ENCODE measurements at regions not wholly inside any gene's neighbourhood (a gene's known extent, or its start where the extent isn't known, plus 50 kb on each side); places are given as distances from the start of the nearest gene placed in this dataset.

DNA sequence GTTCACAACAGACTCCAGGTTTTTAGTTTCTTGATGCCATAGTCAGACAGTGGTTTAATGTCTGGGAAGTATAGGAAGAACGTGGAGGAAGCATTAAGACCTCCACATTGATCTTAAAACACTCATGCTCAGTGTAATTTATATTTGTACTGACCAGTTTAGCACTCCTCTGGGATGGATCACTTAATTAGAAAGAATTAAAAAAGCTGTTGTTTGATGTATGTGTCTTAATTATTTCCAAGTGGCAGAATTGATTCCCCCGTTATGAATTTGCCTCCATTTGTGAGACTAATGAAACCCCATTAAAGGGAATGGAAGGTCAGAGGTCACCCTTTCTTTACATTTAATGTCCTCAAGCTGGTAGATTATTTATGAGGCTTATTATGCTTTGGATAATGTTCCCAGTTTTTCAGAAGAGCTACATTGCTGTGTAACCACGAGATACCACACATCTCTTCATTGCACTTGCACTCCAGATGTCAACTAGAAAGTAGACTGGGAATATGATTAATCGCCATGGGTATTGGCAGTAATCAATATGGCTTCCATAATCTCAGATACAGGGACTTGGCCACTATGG is 270.0 kb upstream of the JAG1 start:
- Histone ChIP-seq H3K9ac (ENCODE audit: low read depth, low read length, poor library complexity, severe bottlenecking) (no peak overlapping the region), H4K20me1 (ENCODE audit: insufficient read depth, low read length, poor library complexity, severe bottlenecking) (no peaks in the 10 kb centered on the region), H3K9me3 (ENCODE audit: insufficient read depth, low read depth, low read length) (no peaks in the 10 kb centered on the region), H3F3A (ENCODE audit: low read depth) (no peaks in the 10 kb centered on the region), H3K4me2 (ENCODE audit: low read depth, low read length, poor library complexity, severe bottlenecking) (no peak overlapping the region), H3K27me3 (ENCODE audit: insufficient read depth, low read length, poor library complexity, severe bottlenecking) (no peaks in the 10 kb centered on the region), H2AFZ (ENCODE audit: low read length) (no peak overlapping the region), H3K79me2 (ENCODE audit: insufficient read depth, low read length) (no peaks in the 10 kb centered on the region), H3K4me1 (ENCODE audit: insufficient read depth, low read length, poor library complexity, severe bottlenecking) (no peaks in the 10 kb centered on the region), H3K9me2 (replicated peaks; ENCODE audit: low read depth, low read length) (no peaks in the 10 kb centered on the region), H3K36me3 (ENCODE audit: insufficient read depth, low read length) (no peaks in the 10 kb centered on the region), H3K4me3 (ENCODE audit: low read length, poor library complexity, severe bottlenecking) (no peak overlapping the region)
- TF ChIP-seq EZH2phosphoT487 (IDR thresholded peaks at IDR 0.05; ENCODE audit: borderline replicate concordance): no peak
- TF ChIP-seq, protein P1, sequence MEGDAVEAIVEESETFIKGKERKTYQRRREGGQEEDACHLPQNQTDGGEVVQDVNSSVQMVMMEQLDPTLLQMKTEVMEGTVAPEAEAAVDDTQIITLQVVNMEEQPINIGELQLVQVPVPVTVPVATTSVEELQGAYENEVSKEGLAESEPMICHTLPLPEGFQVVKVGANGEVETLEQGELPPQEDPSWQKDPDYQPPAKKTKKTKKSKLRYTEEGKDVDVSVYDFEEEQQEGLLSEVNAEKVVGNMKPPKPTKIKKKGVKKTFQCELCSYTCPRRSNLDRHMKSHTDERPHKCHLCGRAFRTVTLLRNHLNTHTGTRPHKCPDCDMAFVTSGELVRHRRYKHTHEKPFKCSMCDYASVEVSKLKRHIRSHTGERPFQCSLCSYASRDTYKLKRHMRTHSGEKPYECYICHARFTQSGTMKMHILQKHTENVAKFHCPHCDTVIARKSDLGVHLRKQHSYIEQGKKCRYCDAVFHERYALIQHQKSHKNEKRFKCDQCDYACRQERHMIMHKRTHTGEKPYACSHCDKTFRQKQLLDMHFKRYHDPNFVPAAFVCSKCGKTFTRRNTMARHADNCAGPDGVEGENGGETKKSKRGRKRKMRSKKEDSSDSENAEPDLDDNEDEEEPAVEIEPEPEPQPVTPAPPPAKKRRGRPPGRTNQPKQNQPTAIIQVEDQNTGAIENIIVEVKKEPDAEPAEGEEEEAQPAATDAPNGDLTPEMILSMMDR (conservative IDR thresholded peaks at IDR 0.05; ENCODE audit: low read length): no peak

DNA sequence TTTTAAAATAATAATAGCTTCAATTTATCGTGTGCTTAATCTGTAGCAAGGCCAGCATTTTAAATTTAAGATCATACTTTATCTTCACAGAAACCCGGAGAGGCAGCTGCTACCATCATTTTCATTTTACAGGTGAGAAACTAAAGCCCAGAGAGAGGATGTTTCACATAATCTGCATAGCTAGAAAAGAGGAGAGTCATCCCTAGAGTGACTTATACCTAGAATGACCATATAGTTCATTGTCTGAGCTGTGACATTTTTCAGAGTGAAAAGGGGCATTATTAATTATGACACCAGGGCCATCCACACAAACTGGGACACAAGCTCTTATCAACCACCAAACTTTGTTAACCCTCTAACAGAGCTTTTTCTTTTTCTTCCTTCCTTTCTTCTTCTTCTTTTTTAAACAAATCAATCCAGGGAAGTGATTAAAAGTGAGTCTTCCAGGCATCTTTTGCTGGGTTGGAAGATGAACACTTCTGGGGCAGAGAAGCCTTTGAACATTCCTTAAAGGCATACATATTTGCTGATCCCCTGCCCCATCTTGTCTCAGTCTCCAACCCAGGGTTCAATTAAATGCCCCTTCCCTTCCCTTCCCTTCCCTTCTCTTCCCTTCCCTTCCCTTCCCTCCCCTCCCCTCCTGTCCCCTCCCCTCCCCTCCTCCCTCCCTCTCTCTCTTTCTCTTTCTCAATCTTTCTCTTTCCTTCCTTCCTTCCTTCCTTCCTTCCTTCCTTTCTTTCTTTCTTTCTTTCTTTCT is 272.5 kb upstream of the JAG1 start:
- H2AFZ ChIP-seq (ENCODE audit: low read length): no peak overlapping the region
- H3F3A ChIP-seq (ENCODE audit: low read depth): no peaks in the 10 kb centered on the region
- H3K4me2 ChIP-seq (ENCODE audit: low read depth, low read length, poor library complexity, severe bottlenecking): no peak overlapping the region
- no peak overlapping the region for H3K9ac ChIP-seq (ENCODE audit: low read depth, low read length, poor library complexity, severe bottlenecking)
- no peak for TF ChIP-seq EZH2phosphoT487 (IDR thresholded peaks at IDR 0.05; ENCODE audit: borderline replicate concordance)
- TF ChIP-seq, protein P1 (conservative IDR thresholded peaks at IDR 0.05; ENCODE audit: low read length): no peak
- H3K27me3 ChIP-seq (ENCODE audit: insufficient read depth, low read length, poor library complexity, severe bottlenecking): no peaks in the 10 kb centered on the region
- no peaks in the 10 kb centered on the region for H3K36me3 ChIP-seq (ENCODE audit: insufficient read depth, low read length)
- H3K9me2 ChIP-seq (replicated peaks; ENCODE audit: low read depth, low read length): no peaks in the 10 kb centered on the region
- H3K4me3 ChIP-seq (ENCODE audit: low read length, poor library complexity, severe bottlenecking): no peak overlapping the region
- no peaks in the 10 kb centered on the region for H3K4me1 ChIP-seq (ENCODE audit: insufficient read depth, low read length, poor library complexity, severe bottlenecking)
- no peaks in the 10 kb centered on the region for H3K79me2 ChIP-seq (ENCODE audit: insufficient read depth, low read length)
- H3K9me3 ChIP-seq (ENCODE audit: insufficient read depth, low read depth, low read length): no peaks in the 10 kb centered on the region
- H4K20me1 ChIP-seq (ENCODE audit: insufficient read depth, low read length, poor library complexity, severe bottlenecking): no peaks in the 10 kb centered on the region

DNA sequence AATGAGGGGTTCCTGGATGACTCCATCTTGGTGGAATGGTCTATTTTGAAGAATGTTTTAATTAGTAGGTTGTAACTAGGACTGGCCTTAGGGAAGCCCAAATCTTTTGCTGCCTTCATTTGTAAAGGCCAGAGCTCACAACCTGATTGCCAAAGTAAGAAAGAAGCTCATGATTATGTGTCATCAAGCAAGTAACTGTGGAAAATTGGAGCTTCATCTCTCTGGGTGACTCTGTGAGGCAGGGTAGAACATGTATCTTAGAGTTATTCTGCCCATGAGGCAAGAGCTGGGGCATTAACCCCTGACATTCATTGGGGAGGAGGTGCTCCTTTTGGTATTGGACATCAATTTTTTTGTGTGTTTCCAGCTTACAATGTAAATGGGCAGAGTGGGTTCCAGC is 273.9 kb upstream of the JAG1 start:
- Histone ChIP-seq H3K9ac (ENCODE audit: low read depth, low read length, poor library complexity, severe bottlenecking) (no peak overlapping the region), H3K27me3 (ENCODE audit: insufficient read depth, low read length, poor library complexity, severe bottlenecking) (no peaks in the 10 kb centered on the region), H3K9me3 (ENCODE audit: insufficient read depth, low read depth, low read length) (no peaks in the 10 kb centered on the region), H2AFZ (ENCODE audit: low read length) (no peak overlapping the region), H3K36me3 (ENCODE audit: insufficient read depth, low read length) (no peaks in the 10 kb centered on the region), H3K4me2 (ENCODE audit: low read depth, low read length, poor library complexity, severe bottlenecking) (no peak overlapping the region), H3K4me1 (ENCODE audit: insufficient read depth, low read length, poor library complexity, severe bottlenecking) (no peaks in the 10 kb centered on the region), H3K79me2 (ENCODE audit: insufficient read depth, low read length) (no peaks in the 10 kb centered on the region), H3K4me3 (ENCODE audit: low read length, poor library complexity, severe bottlenecking) (no peak overlapping the region), H3K9me2 (replicated peaks; ENCODE audit: low read depth, low read length) (no peaks in the 10 kb centered on the region), H3F3A (ENCODE audit: low read depth) (no peaks in the 10 kb centered on the region), H4K20me1 (ENCODE audit: insufficient read depth, low read length, poor library complexity, severe bottlenecking) (no peaks in the 10 kb centered on the region)
- TF ChIP-seq, protein P1 (conservative IDR thresholded peaks at IDR 0.05; ENCODE audit: low read length): no peak
- TF ChIP-seq EZH2phosphoT487 (IDR thresholded peaks at IDR 0.05; ENCODE audit: borderline replicate concordance): no peak
